ENCODE measurements at regions not wholly inside any gene's neighbourhood (a gene's known extent, or its start where the extent isn't known, plus 50 kb on each side); places are given as distances from the start of the nearest gene placed in this dataset.

- no peaks in the 10 kb centered on the region for H3K36me3 ChIP-seq (ENCODE audit: insufficient read depth, low read length)
- no peak overlapping the region for H3K4me2 ChIP-seq (ENCODE audit: low read depth, low read length, poor library complexity, severe bottlenecking)
- no peak overlapping the region for H3K4me3 ChIP-seq (ENCODE audit: low read length)
- no peak overlapping the region for H2AFZ ChIP-seq (ENCODE audit: low read length)
- no peaks in the 10 kb centered on the region for H3K9me3 ChIP-seq (ENCODE audit: low read length)
- H4K20me1 ChIP-seq (ENCODE audit: insufficient read depth, low read depth, low read length), result no peaks in the 10 kb centered on the region
- DNase-seq, result no peak
- H3K27me3 ChIP-seq (ENCODE audit: low read length), result no peaks in the 10 kb centered on the region
- H3K79me2 ChIP-seq (ENCODE audit: low read length), result no peaks in the 10 kb centered on the region
- H3K27ac ChIP-seq (ENCODE audit: low read length), result no peak overlapping the region
- no peaks in the 10 kb centered on the region for H3K9me2 ChIP-seq (replicated peaks; ENCODE audit: insufficient read depth, low read length)
- H3K9ac ChIP-seq (ENCODE audit: low read length), result no peak overlapping the region
- H3K4me1 ChIP-seq (ENCODE audit: low read length), result no peaks in the 10 kb centered on the region
Observed at GRCh38 chr5:67268231-67269021, 71.8 kb upstream of the CD180 start.

GRCh38 chr5:67267512-67268216, 71.1 kb upstream of the CD180 start:
- Histone ChIP-seq H3K4me3 (ENCODE audit: low read length) (no peak overlapping the region), H3K9ac (ENCODE audit: low read length) (no peak overlapping the region), H3K4me2 (ENCODE audit: low read depth, low read length, poor library complexity, severe bottlenecking) (no peak overlapping the region), H3K4me1 (ENCODE audit: low read length) (no peaks in the 10 kb centered on the region), H3K9me3 (ENCODE audit: low read length) (no peaks in the 10 kb centered on the region), H3K9me2 (replicated peaks; ENCODE audit: insufficient read depth, low read length) (no peaks in the 10 kb centered on the region), H2AFZ (ENCODE audit: low read length) (no peak overlapping the region), H3K79me2 (ENCODE audit: low read length) (no peaks in the 10 kb centered on the region), H4K20me1 (ENCODE audit: insufficient read depth, low read depth, low read length) (no peaks in the 10 kb centered on the region), H3K27ac (ENCODE audit: low read length) (no peak overlapping the region), H3K27me3 (ENCODE audit: low read length) (no peaks in the 10 kb centered on the region), H3K36me3 (ENCODE audit: insufficient read depth, low read length) (no peaks in the 10 kb centered on the region)
- DNase-seq, result no peak

DNA sequence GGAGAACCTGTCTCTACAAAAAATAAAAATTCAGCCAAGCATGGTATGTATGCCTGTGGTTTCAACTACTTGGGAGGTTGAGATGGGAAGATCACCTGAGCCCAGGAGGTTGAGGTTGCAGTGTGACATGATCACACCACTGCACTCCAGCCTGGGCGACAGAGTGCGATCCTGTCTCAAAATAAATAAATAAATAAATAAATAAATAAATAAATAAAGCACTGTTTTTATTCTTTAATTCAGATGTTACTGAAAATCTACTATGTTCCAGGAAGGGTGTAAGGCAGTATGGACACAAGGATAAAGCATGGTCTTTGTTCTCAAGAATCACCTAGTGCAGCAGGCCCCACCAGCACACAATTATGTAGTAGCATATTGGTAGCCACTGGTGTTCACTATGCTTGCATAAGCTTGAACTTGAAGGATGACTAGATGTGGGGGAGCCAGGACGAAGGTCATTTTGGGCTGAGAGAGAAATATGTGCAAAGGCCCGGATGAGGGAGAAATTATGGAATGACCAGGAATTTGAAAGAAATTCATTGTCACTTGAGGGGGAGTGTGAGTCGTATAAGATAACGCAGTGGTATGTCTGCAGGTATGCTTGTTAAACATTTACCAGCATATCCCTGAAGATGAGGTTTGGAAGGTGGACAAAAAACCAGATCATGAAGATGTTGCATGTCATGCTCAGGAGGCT, 70.2 kb upstream of the CD180 start:
- H3K9ac ChIP-seq (ENCODE audit: low read length), result no peak overlapping the region
- H3K36me3 ChIP-seq (ENCODE audit: insufficient read depth, low read length), result no peaks in the 10 kb centered on the region
- no peak overlapping the region for H3K27ac ChIP-seq (ENCODE audit: low read length)
- no peak overlapping the region for H3K4me3 ChIP-seq (ENCODE audit: low read length)
- no peak overlapping the region for H2AFZ ChIP-seq (ENCODE audit: low read length)
- no peaks in the 10 kb centered on the region for H3K9me2 ChIP-seq (replicated peaks; ENCODE audit: insufficient read depth, low read length)
- no peaks in the 10 kb centered on the region for H4K20me1 ChIP-seq (ENCODE audit: insufficient read depth, low read depth, low read length)
- H3K4me1 ChIP-seq (ENCODE audit: low read length), result no peaks in the 10 kb centered on the region
- no peaks in the 10 kb centered on the region for H3K27me3 ChIP-seq (ENCODE audit: low read length)
- H3K4me2 ChIP-seq (ENCODE audit: low read depth, low read length, poor library complexity, severe bottlenecking), result no peak overlapping the region
- no peak for DNase-seq
- H3K9me3 ChIP-seq (ENCODE audit: low read length), result no peaks in the 10 kb centered on the region
- no peaks in the 10 kb centered on the region for H3K79me2 ChIP-seq (ENCODE audit: low read length)

DNA sequence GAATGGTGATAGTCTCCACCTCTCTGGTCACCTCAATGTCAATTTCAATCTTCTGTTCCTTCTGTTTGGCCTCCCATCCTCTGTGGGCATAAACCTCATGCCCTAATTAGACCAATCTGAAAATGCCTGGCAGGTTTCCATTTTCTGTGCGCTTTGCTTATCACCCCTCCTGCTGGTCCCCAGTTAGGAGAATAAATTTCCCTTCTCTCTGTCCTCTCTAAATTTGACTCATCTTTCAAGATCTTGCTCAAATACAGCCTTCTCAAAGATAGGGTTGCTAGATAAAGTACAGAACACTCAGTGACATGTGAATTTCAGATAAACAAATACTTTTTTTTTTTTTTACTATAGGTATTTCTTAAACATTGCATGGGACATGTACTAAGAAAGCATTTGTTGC, 69.4 kb upstream of the CD180 start:
- H3K9ac ChIP-seq (ENCODE audit: low read length), result no peak overlapping the region
- H3K27me3 ChIP-seq (ENCODE audit: low read length), result no peaks in the 10 kb centered on the region
- no peaks in the 10 kb centered on the region for H3K9me2 ChIP-seq (replicated peaks; ENCODE audit: insufficient read depth, low read length)
- DNase-seq, result no peak
- no peak overlapping the region for H3K27ac ChIP-seq (ENCODE audit: low read length)
- H3K79me2 ChIP-seq (ENCODE audit: low read length), result no peaks in the 10 kb centered on the region
- no peaks in the 10 kb centered on the region for H3K36me3 ChIP-seq (ENCODE audit: insufficient read depth, low read length)
- H3K4me3 ChIP-seq (ENCODE audit: low read length), result no peak overlapping the region
- no peaks in the 10 kb centered on the region for H3K9me3 ChIP-seq (ENCODE audit: low read length)
- no peak overlapping the region for H2AFZ ChIP-seq (ENCODE audit: low read length)
- no peaks in the 10 kb centered on the region for H4K20me1 ChIP-seq (ENCODE audit: insufficient read depth, low read depth, low read length)
- no peaks in the 10 kb centered on the region for H3K4me1 ChIP-seq (ENCODE audit: low read length)
- no peak overlapping the region for H3K4me2 ChIP-seq (ENCODE audit: low read depth, low read length, poor library complexity, severe bottlenecking)

DNA sequence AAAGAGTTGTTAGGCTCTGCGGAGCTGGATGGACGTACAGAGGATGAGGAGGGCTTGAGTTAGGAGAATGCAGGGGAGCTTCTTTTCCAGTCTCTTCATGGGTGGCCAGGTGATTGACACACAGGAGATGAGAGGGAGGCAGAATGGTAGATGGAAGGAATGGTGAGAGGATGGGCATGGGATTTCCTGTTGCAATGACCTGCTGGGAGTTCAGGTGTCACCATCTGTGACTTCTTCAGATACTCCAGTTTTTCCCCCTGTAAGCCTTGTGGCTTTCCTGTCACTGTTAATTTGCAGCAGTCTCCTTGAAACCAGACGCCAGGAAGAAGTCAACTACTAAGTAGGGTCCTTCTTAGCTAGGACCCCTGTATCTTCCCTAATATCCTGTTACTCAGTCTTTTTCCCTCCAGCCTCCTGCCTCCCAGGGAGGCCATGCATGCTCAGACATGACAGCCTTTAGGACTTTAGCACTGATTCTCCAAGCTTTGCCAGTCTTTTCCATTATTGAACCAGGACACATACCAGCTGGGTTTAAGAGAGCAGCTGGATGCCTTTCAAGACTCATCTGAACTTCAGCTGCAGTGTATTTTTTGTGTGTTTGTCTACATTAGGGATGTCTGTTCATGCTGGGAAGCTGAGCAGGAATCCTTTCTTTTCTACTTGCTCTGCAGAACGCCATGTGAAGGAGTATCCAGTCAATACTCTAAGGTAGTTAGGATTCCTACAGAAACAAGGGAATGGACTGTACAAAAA, 67.2 kb upstream of the CD180 start:
- H3K9me2 ChIP-seq (replicated peaks; ENCODE audit: insufficient read depth, low read length), result no peaks in the 10 kb centered on the region
- H3K9ac ChIP-seq (ENCODE audit: low read length), result no peak overlapping the region
- H3K79me2 ChIP-seq (ENCODE audit: low read length), result no peaks in the 10 kb centered on the region
- H3K27ac ChIP-seq (ENCODE audit: low read length), result no peak overlapping the region
- H3K36me3 ChIP-seq (ENCODE audit: insufficient read depth, low read length), result no peaks in the 10 kb centered on the region
- no peak overlapping the region for H3K4me2 ChIP-seq (ENCODE audit: low read depth, low read length, poor library complexity, severe bottlenecking)
- DNase-seq, result no peak
- no peak overlapping the region for H3K4me3 ChIP-seq (ENCODE audit: low read length)
- no peak overlapping the region for H2AFZ ChIP-seq (ENCODE audit: low read length)
- H3K27me3 ChIP-seq (ENCODE audit: low read length), result no peaks in the 10 kb centered on the region
- no peaks in the 10 kb centered on the region for H3K9me3 ChIP-seq (ENCODE audit: low read length)
- H3K4me1 ChIP-seq (ENCODE audit: low read length), result no peaks in the 10 kb centered on the region
- H4K20me1 ChIP-seq (ENCODE audit: insufficient read depth, low read depth, low read length), result no peaks in the 10 kb centered on the region

DNA sequence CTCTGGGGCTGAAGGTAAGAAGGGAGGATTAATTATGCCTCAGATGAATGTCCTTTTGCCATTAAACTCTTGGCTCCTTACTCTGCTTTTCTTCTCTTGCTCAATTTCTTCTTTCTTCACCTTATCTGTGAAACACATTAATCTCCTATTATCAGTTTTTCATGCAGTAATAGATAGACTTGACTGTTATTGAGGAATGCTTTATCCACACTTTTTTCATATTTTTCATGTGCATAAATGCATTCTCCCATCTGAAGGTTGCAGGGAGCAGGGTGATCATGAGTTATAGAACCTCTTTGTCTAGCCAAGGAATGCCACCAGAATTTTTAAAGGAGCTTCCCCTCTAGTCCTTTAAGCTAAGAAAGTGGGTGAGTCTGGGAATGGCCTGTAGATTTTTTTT, 66.4 kb upstream of the CD180 start:
- Histone ChIP-seq H3K9me2 (replicated peaks; ENCODE audit: insufficient read depth, low read length) (no peaks in the 10 kb centered on the region), H3K9ac (ENCODE audit: low read length) (no peak overlapping the region), H2AFZ (ENCODE audit: low read length) (no peak overlapping the region), H3K9me3 (ENCODE audit: low read length) (no peaks in the 10 kb centered on the region), H3K27me3 (ENCODE audit: low read length) (no peaks in the 10 kb centered on the region), H3K4me1 (ENCODE audit: low read length) (no peaks in the 10 kb centered on the region), H3K27ac (ENCODE audit: low read length) (no peak overlapping the region), H3K79me2 (ENCODE audit: low read length) (no peaks in the 10 kb centered on the region), H3K36me3 (ENCODE audit: insufficient read depth, low read length) (no peaks in the 10 kb centered on the region), H3K4me3 (ENCODE audit: low read length) (no peak overlapping the region), H3K4me2 (ENCODE audit: low read depth, low read length, poor library complexity, severe bottlenecking) (no peak overlapping the region), H4K20me1 (ENCODE audit: insufficient read depth, low read depth, low read length) (no peaks in the 10 kb centered on the region)
- DNase-seq, result no peak

GRCh38 chr5:67262206-67262605, 65.6 kb upstream of the CD180 start:
- Histone ChIP-seq H4K20me1 (ENCODE audit: insufficient read depth, low read depth, low read length) (no peaks in the 10 kb centered on the region), H3K4me2 (ENCODE audit: low read depth, low read length, poor library complexity, severe bottlenecking) (no peak overlapping the region), H3K4me3 (ENCODE audit: low read length) (no peak overlapping the region), H3K27ac (ENCODE audit: low read length) (no peak overlapping the region), H3K9me3 (ENCODE audit: low read length) (no peaks in the 10 kb centered on the region), H3K36me3 (ENCODE audit: insufficient read depth, low read length) (no peaks in the 10 kb centered on the region), H3K27me3 (ENCODE audit: low read length) (no peaks in the 10 kb centered on the region), H3K9me2 (replicated peaks; ENCODE audit: insufficient read depth, low read length) (no peaks in the 10 kb centered on the region), H3K79me2 (ENCODE audit: low read length) (no peaks in the 10 kb centered on the region), H2AFZ (ENCODE audit: low read length) (no peak overlapping the region), H3K4me1 (ENCODE audit: low read length) (no peaks in the 10 kb centered on the region), H3K9ac (ENCODE audit: low read length) (no peak overlapping the region)
- no peak for DNase-seq
